GM18517 (cell line): ENCODE measurements at regions not wholly inside any gene's neighbourhood (a gene's known extent, or its start where the extent isn't known, plus 50 kb on each side); places are given as distances from the start of the nearest gene placed in this dataset.
"Not testable (repeated sequence)": the region's sequence is repeated elsewhere in the genome, so short reads cannot be mapped to it uniquely, and the experiment has no call there.

Experiments used
- ATAC-seq: cut with Tn5 transposase; IDR thresholded peaks from one replicate; pipeline ENCODE4 v1.9.1; 2021; ENCODE audit warnings: mild to moderate bottlenecking, moderate library complexity; ENCODE audit not compliant: unreplicated experiment

DNA sequence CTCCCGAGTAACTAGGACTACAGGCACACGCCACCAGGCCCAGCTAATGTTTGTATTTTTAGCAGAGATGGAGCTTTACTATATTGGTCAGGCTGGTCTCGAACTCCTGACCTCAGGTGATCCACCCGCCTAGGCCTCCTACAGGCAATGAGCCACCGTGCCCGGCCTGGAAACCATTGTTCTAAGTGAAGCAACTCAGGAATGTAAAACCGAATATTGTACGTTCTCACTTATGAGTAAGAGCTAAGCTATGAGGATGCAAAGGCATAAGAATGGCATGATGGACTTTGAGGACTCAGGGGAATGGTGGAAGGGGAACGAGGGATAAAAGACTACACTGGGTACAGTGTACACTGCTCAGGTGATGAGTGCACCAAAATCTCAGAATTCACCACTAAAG is 235.1 kb upstream of the AUTS2 start:
- ATAC-seq: no peak

DNA sequence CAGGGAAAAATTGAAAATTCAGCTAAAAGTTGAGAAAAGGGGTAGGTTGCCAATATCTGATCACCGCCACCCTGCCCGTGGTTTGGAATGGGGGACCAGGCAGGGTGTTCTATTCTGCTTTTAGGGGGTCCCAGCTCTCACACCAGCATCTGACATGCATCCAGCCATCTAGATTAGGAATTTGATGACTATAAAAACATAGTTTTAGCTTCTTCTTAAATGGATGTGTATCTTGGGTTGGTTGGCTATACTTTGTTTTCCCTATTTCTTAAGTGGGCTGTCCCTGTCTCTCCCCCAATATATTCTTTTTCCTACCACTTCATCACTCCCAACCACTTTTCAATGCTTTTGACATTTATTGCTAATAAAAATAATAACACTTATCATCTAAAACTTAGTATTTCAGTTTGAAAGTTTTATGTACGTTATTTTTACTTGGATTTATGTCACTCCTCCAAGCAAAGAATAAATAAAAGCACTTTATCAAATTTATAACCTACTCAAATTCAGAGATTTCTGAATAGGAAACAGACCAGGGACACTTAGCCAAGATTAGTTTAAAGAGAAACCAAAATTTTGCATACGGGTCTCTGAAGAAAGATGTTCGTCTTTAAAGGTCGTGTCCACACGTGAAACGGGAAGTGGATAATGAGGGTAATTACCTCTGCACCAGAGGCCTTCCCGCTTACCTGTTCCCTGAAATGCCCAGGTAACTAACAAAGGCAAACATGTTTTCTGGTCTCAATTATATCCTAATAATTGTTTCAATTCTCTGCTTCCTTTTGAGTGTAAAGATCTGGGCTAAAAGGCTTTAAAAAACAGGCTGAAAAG is 233.2 kb upstream of the AUTS2 start:
- no peak for ATAC-seq

GRCh38 chr7:69365651-69366192 is 232.6 kb upstream of the AUTS2 start:
- ATAC-seq: no peak

DNA sequence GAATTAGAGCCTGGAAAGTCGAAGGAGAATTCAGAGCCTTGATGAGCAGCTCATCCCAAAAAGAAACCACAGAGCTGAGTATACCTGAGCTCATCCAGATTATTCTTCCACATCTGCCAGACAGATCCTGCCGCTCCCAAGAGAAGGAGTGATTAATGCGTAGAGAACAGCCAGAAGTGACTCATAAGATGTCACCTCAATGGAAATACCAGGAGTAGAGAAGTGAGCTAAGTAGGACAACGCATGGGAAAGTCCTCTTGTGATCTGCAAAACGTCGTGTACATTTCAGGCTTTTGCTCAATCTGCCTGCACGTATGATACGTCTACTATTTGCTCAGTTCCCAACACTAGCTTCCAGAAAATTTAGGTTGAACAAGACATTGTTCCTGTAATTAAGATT is 230.5 kb upstream of the AUTS2 start:
- ATAC-seq: no peak

DNA sequence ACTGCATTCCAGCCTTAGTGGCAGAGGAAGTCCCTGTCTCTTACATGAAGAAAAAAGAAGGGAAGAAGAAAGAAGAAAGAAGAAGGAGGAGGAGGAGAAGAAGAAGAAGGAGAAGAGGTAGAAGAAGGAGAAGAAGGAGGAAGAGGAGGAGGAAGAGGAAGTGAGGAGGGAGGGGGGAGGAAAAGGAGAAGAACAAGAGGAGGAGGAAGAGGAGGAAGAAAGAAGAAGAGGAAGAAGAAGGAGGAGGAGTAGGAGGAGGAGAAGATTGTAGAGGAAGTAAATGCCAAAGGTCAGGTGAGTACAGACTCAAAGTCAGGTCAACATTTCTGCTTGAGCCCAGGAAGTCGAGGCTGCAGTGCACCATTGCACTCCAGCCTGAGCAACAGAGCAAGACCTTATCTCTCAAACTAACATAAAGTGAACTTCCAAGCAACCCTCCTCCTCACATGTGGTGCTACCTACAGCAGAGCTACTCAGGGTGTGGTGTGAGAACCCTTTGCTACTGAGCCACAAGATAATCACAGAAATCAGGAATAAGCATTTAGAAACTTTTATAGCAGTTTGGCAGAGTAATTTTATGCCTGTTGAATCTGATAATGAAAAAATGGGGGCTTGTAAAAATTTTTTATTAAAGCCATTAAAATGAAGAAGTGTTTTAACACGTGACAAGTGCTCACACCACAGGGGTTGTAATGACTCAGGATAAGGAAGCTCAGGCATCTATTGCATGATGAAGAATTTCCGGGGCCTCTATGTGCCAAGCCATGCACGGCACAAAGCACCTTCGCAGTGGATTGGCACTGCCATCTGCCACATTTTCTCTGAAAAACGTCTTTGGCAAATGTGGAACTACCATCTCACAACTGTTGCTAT is 224.9 kb upstream of the AUTS2 start:
- no peak for ATAC-seq

- ATAC-seq: no peak
Observed at GRCh38 chr7:69374044-69374425, 224.2 kb upstream of the AUTS2 start.

GRCh38 chr7:69377191-69377590 is 221.1 kb upstream of the AUTS2 start:
- ATAC-seq: no peak

DNA sequence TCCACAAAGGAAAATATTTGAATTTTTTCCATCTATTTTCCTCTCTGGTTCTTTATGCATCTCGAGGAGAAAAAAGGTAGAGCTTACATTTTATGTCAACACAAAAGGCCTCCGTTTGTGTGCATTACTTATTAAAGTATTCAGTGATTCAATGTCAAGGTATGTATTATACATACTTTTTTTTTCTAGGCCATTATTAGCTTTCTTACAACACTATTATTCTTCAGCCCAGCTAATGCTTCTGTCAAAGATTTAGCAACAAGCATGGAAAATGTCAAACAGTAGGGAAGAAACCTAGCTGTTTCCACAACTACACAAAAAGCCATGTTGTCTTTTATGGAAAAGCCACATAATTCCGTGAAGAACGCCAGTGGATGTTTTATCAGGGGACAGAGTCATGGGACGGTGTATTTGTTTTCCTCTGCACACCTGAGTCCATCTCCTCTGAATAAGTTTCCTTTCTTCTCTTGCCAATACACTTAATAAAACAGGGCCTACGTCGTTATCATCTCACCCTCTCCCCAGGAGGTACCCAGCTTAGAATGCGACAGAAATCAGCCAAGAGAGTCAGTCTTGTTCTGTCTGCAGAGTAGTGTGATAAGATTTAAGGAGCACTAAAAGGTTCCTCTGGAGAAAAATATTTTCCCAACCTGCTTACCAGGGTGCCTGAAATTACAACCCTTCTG is 209.7 kb upstream of the AUTS2 start:
- ATAC-seq: no peak

DNA sequence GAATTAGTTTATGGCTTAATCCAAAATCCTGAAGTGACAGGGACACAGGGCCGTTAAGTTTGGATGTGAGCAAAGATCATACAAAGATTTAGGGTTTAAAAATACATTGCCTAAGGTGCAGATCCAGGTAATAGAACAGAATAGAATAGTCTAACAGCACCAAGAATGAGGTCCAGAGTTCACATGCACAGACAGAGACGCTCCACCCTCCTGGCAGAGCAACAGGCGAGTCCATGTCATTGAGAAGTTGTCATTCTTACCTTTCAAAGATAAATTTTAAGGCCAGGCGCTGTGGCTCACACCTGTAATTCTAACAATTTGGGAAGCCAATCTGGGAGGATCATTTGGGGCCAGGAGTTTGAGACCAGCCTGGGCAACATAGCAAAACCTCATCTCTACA is 209.1 kb upstream of the AUTS2 start:
- ATAC-seq: no peak

DNA sequence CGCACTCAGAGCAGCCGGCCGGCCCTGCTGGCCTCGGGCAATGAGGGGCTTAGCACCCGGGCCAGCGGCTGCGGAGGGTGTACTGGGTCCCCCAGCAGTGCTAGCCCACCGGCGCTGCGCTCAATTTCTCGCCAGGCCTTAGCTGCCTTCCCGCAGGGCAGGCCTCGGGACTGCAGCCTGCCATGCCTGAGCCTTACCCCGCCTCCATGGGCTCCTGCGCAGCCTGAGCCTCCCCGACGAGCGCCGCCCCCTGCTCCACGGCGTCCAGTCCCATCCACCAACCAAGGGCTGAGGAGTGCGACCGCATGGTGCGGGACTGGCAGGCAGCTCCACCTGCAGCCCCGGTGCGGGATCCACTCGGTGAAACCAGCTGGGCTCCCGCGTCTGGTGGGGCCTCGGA is 204.4 kb upstream of the AUTS2 start:
- ATAC-seq: not testable (repeated sequence)

DNA sequence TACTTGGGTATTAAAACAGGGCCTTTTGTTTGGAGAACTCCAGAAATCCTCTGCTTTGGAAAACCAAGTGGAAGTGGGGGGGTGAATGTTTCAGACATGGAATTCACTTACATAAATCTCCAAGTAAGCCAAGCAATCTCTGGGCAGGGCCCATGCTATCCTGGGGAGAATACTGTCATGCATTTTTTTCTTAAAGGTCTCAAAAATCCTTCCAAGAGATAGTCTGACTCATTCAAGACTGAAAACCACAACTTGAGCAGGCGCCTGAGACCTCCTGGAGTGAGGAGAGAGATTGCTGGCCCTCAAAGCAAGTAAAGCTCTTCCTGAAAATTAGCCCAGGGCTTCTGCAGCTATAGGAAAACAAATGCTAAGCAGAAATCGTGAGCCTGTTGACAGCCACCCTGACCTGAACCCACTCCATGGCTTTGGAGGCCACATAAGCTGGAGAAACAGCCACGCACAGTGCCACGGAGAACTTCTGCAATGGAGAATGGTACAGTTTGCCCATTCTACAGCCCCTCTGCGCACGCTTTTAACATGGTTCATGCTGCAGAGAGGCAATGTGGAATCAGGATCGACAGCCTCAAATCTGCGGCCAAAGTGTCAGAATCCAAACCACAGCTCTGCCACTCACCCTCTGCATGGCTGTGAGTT is 203.1 kb upstream of the AUTS2 start:
- no peak for ATAC-seq

DNA sequence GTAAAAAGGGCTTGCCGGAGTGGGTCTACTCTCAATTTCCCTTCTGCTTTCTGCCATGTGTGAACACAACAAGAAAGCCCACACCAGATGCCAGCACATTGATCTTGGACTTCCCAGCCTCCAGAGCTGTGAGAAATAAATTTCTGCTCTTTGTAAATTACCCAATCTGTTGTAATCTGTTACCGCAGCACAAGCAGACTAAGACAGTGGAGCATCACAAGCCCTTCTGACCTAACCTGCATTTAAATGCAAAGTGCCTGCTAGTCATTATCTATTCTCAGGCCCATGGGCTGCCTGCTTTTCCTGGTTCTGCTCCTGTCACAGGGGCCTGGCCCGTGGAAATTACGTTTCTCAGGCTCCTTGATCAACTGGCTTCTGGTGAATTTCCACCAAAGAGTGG is 199.3 kb upstream of the AUTS2 start:
- ATAC-seq: no peak

DNA sequence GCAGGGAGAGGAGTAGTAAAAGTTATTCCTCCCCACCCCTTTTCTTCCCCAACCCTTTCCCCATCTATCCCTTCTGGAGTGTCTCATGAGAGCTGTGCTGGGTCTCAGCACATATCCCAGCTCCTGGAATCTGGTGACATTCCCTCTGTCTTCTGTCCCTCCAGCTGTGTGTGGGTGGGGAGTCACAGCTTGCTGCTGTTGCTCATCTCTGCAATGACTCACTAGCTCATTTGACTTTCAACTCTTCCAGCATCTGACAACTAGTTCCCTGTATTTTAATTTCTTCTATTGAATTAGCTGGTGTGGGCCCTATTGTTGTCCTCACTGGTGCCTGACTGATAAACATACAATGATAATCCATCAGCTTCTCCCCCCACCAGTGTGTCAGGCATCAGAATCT is 198.9 kb upstream of the AUTS2 start:
- no peak for ATAC-seq

GRCh38 chr7:69402696-69403095 is 195.6 kb upstream of the AUTS2 start:
- no peak for ATAC-seq

DNA sequence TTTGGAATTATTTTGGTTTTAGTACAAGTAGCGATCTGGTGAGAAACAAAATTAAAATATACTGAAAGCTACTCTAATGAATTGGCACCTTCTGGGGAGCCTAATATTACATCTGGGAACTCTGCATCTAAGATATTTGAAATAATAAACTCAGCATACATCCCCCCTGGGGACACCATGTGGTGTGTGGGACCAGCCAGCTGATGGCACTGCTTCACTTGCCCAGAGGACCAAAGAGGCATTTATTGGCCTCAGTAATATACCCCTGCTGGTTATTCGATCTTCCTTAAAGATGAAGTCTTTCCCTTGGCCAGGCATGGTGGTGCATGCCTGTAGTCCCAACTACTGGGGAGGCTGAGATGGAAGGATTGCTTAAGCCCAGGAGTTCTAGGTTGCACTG is 195.1 kb upstream of the AUTS2 start:
- no peak for ATAC-seq

DNA sequence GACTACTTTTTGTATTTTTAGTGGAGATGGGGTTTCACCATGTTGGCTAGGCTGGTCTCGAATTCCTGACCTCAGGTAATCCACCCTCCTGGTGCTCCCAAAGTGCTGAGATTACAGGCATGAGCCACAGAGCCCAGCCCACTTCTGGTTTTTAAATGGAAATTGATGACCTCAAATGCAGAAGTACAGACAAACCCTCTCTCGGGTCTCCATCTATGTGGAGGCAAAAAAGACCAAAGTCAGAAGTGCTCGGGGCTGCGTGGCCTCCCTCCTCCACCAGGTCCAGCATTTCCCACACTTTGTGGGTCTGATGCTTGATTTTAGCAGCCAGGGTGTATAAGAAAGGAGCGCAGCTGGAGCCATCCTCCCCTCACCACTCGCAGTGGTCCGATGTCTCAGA is 187.3 kb upstream of the AUTS2 start:
- no peak for ATAC-seq

DNA sequence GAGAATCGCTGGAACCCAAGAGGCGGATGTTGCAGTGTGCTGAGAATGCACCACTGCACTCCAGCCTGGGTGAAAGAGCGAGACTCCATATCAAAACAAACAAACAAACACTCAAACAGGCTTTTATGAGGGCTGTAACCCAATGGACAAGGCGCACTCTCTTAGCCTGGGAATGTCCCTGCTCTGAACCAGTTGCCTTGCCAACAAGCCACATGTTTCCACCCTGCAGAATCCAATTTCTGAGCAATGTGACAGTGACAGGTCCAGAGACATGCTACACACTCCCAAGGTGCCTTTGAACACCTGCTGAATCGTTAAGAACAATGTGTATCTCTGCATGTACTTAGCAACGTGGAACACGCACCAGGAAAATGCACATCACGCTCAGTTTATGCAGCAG is 186.8 kb upstream of the AUTS2 start:
- ATAC-seq: no peak

- ATAC-seq: no peak
Observed at GRCh38 chr7:69412331-69413146, 185.7 kb upstream of the AUTS2 start.

DNA sequence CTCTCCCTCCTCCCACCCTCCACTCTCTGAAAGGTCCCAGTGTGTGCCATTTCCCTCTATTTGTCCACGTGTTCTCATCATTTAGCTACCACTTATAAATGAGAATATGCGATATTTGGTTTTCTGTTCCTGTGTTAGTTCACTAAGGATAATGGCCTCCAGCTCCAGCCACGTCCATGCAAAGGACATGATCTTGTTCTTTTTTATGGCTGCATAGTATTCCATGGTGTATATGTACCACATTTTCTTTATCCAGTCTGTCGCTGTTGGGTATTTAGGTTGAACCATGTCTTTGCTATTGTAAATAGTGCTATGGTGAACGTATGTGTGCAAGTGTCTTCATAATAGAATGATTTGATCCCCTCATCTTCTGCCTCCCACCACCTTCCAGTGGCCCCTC is 183.7 kb upstream of the AUTS2 start:
- no peak for ATAC-seq
